HG03457 (cell line): ENCODE measurements at regions not wholly inside any gene's neighbourhood (a gene's known extent, or its start where the extent isn't known, plus 50 kb on each side); places are given as distances from the start of the nearest gene placed in this dataset.

ENCODE experiments used
- ATAC-seq: cut with Tn5 transposase; IDR thresholded peaks from one replicate; pipeline ENCODE4 v1.9.1; 2021; ENCODE audit warnings: moderate number of reproducible peaks; ENCODE audit not compliant: unreplicated experiment

GRCh38 chr4:187940299-187940698, 55.3 kb upstream of the ZFP42 start:
- ATAC-seq = no peak

- no peak for ATAC-seq
Observed at GRCh38 chr4:187942968-187943367, 52.6 kb upstream of the ZFP42 start.

GRCh38 chr4:187944179-187944578, 51.4 kb upstream of the ZFP42 start:
- ATAC-seq = no peak
